ENCODE measurements at regions not wholly inside any gene's neighbourhood (a gene's known extent, or its start where the extent isn't known, plus 50 kb on each side); places are given as distances from the start of the nearest gene placed in this dataset.

DNA sequence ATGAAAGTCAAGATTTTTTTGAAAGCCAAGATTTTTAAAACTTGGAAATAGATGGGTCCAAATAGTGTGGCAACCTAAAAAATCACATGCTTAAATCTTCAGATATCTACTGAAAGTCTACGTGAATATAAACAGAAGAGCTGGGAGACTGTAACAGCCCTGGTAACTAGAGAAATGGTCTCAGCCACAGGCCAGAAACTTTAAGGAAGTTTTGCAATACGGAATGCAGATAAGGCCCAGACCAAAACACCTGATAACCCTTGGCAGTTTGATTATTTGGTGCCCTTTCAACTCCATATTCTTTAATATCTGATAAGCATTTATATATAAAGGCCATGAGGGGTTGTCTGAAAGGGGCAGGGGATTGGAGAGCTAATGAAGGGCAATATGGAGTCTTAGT lies 537.3 kb upstream of the TGFBR2 start:
- no peak for DNase-seq (ENCODE audit: low read depth)

DNA sequence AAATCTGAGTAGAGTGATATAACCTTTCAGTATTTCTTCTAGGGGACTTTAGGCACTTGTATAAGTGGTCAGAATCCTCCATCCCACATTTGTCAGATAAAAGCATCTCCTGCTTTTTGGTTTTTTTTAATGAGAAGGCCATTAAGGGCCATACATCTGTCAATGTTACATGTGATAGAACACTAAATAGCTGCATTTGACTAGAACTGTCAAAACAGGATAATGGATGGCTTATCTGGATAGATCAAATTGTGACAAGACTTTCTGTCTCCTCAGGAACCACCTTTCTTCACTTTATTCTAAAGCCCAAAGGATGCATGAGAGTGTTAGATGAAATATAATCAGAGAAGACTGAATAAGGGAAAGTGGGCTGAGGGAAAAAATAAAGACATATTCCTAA lies 533.4 kb upstream of the TGFBR2 start:
- no peak for DNase-seq (ENCODE audit: low read depth)

- DNase-seq (ENCODE audit: low read depth), result peak; percentile 18
These were observed 532.8 kb upstream of the TGFBR2 start for GRCh38 chr3:30073622-30074021.

- DNase-seq (ENCODE audit: low read depth), result no peak
These were observed 530.9 kb upstream of the TGFBR2 start for GRCh38 chr3:30075514-30075913.

DNA sequence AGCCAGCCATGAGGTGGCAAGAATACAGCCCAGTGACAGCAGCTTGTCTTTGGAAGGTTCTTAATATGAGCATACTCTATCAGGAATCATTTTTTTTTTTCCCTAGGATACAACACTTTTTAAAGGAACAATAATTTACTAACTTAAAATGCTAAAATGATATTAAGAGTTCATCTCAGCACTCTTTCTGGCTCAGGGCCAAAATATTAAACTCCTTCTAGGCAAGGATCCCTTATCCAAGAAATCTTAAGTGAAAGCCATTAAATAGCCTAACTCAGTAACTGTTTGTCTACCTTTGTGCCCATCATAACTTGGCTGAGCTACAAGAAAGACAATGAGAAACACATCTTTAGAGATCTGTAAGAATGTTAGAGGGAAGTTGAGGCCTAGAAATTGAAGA lies 529.5 kb upstream of the TGFBR2 start:
- DNase-seq (ENCODE audit: low read depth), result no peak

DNA sequence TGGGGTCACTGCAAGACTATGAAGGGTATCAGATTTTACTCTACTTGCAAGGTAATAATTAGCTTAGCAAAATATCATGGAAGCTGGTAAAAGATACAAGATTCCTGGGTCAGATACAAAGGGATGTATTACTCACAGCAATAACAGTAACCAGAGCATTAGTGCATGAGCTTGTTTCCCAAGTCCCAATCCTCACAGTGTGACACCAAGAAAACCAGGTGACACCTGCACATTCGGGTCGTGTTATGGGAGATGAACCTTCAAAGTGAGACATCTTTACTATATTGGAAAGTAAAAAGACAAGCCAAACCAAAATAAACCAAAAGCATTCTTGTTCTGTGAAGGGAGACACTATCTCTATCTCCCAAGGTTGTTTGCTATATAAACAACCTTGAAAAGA lies 528.7 kb upstream of the TGFBR2 start:
- no peak for DNase-seq (ENCODE audit: low read depth)

DNA sequence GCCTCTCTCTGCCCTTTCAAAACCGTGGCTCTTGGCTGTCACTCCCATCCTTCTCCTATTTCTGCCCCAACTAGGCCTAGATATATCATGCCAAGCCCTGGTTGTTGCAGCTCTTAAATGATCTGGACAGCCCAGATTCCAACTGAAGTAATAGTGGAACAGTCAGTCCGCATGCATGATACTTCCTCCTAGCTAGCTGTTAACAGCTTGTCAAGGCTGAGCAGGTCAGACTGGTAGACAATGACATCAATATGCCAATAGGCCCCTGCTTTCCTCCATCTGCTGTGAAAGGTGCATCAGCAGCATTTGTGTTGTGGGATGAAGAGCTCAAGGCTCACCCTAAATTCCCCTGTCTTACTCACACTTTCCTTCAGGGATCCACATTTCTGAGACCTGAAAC lies 527.7 kb upstream of the TGFBR2 start:
- no peak for DNase-seq (ENCODE audit: low read depth)

DNA sequence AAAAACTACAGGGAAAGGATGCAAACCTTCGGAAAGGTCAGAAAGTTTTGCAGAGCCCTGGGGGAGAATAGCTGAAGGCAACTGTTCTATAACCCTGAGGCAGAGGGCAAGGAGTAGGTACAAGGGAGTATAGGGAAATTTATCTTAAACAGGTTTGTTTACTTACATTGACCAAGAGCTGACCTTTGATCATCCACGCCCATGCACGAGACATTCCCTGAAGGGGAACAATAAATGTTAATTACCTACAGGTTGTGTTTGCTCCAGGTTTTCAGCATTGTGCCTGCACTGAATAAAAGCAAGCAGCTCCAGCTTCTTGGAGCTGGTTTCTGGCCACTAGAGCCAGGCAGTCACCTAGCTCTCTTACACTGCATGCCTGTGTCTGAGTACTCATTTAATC lies 524.5 kb upstream of the TGFBR2 start:
- DNase-seq (ENCODE audit: low read depth), result no peak

DNA sequence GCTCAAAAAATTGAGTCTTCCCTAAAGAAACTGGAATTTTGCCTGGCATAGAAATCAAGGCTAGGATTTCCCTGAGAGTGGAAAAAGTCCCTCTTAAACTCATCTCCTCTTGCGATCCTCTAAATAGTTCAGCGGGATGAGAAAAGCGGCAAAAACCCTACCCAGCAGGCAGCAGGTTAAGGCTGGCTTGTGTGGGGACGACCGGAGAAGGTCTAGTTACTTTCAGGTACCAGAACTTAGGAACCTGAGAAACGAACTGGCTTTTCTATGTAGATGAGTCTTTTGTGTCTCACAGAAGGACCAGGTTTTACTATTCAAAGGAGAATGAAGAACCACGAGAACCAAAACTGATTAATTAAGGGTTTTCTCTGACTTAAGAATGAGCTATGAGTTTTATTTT lies 523.7 kb upstream of the TGFBR2 start:
- no peak for DNase-seq (ENCODE audit: low read depth)

DNA sequence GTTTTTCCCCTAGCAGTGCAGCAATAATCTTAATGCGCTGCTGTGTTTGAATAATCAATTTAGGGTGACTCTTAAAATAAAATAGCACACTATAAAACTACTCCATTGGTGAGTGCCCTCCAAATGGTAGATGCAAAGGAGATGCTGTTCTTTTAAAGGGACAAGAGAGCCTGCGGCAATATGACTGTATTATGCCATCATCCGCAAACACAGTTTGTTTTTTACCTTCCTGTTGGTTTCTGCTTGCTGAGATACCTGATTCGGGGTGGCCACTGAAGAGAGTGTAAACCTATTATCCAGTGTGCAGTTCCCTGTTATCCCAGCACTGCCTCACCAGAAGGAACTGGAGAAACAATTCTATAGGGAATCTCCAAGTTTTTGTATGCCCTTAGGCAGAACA lies 523.1 kb upstream of the TGFBR2 start:
- DNase-seq (ENCODE audit: low read depth), result no peak

DNA sequence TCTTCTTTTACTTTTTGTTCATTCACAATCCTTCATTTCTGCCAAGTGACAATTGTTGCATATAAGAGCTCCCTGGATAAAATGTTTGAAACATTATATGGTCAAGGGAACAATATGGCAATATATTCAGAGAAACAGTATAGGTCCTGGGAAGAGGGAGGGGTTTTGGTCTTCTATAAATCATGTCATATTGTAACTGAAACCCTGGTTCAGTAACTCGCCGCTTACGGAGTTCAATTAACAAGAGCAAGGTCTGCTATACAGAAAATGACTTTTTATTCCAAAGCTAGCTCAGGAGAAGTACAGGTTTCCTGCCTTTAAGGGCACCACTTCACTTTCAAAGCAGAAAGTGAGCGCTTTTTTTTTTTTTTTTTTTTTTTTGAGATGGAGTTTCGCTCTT lies 522.1 kb upstream of the TGFBR2 start:
- DNase-seq (ENCODE audit: low read depth), result no peak

- DNase-seq (ENCODE audit: low read depth), result no peak
These were observed 521.4 kb upstream of the TGFBR2 start for GRCh38 chr3:30084971-30085403.

- DNase-seq (ENCODE audit: low read depth), result no peak
These were observed 520.9 kb upstream of the TGFBR2 start for GRCh38 chr3:30085486-30085885.

GRCh38 chr3:30091686-30092085 lies 514.7 kb upstream of the TGFBR2 start:
- DNase-seq (ENCODE audit: low read depth), result no peak

DNA sequence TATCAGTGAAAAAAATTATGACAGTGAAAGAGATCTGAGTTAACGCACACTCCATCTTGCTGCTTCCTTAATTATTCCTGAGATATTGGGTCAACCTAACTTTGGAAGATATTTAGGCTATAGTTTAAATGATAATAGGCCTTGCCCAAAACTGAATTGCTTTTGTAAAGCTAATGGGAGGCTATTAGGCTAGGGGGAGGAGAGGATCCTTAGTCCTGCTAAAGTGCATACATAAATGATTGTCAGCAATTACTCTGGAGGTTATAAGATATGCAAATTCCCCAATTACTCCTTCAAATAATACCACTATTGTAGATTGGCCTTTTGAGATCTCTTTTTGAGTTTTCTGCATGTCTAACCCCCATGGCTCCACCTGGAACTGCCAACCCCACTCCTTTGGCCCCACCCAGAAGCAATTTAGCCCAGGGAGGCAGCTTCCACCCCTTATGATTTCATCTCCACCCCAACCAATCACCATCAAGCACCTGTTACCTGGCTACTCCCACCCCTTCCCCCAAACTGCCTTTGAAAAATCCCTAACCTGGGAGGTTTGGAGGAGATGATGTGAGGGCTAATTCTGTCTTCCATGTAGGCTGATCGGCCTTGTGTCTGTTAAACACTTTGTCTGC lies 509.3 kb upstream of the TGFBR2 start:
- DNase-seq (ENCODE audit: low read depth), result no peak

DNA sequence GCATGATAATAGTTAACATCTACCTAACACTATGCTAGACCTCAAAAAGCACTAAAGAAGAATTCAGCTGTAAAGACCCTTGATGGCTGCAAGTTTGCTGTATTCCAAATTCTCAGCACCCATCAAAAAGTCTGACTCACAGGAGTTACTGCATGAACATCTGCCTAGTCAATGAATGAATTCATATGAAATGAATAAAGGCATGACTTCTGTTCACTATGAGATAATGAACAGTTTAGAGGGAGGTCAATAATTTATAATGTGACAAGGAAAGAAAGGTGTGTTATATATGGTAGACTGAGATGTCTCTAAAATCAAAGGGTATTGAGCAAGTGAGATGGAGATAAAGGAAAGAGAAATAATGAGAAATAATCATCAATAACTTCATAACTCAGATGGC lies 508.2 kb upstream of the TGFBR2 start:
- no peak for DNase-seq (ENCODE audit: low read depth)

DNA sequence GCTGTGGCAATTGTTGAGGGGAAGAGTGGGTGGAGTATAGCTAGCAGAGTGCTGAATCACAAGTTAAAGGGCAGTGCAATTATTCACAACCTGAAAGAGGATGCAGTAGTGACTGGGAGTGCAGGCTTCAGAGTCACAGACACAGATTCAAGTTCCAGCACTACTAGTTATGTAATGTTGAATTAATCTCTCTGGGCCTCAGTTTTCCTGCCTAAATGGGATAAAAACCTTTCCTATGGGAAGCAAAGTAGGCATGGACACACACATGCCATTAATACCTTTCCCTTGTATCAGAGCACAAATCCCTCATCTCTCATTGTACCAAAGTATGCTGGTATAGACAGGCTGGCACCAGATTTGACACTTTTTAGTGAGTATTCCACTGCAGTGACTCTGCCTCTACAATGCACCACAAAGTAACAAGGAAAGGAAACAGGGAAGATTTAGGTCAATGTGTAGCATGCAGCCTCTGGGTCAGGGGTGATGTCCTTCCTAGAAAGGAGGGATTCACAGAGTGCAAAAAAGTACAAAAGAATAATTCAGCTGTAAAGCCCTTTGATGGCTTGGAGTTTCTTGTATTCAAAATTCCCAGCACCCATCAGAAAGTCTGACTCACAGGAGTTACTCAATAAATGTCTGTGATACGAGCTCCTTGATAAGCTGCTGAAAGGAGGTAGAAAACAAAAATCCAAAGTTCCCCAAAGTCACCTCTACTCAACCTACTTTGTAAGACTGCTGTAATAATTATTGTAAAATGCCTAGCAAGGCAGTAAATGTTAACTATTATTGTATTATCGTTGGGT lies 507.5 kb upstream of the TGFBR2 start:
- DNase-seq (ENCODE audit: low read depth), result peak; percentile 31

DNA sequence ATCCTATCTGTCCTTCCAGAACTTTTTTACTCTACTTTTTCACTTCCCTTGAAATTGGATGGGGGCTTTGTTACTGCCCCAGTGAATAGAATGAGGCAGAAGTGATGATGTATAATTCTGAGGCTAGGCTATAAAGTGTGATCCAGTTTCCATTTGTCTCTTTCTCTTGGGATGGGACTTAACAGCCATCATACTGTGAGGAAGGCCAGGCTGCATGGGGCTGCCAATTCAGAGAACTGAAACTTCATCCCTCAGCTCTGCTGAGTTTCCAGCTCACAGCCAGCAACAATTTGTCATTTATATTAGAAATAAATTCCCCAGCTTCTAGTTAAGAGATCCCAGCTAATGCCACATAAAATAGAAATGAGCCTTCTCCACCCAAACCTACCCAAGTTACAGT lies 504.0 kb upstream of the TGFBR2 start:
- DNase-seq (ENCODE audit: low read depth), result no peak

GRCh38 chr3:30103186-30103585 lies 503.2 kb upstream of the TGFBR2 start:
- DNase-seq (ENCODE audit: low read depth), result no peak

GRCh38 chr3:30107531-30107930 lies 498.9 kb upstream of the TGFBR2 start:
- no peak for DNase-seq (ENCODE audit: low read depth)

GRCh38 chr3:30112411-30112810 lies 494.0 kb upstream of the TGFBR2 start:
- DNase-seq (ENCODE audit: low read depth), result no peak

DNA sequence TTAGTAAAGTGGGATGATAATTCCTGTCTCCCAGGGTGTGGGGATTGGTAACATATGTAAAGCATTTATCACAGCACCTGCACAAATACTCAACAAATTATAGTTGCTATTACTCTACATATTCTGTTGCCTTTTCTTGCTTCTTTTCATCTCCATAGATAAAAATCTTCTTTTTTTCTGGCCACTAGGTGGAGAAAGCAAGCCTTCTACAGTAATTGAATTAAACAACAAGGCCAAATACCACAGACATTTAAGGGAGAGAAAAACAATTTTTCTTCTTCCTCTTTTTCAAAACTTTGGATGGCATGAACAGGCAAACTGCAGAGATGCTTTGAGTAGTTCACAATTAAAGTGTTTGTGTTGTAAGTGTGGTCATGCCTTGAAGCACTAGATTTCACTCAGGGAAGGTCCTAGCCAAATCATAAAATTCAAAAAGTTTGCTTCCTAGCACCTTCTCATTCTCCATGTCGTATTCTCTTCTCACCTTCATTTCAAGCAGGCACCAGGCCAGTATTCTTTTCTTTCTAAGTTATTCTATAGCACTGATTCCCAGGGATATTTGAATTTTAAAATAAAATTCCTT lies 493.4 kb upstream of the TGFBR2 start:
- DNase-seq (ENCODE audit: low read depth), result peak; percentile 4

DNA sequence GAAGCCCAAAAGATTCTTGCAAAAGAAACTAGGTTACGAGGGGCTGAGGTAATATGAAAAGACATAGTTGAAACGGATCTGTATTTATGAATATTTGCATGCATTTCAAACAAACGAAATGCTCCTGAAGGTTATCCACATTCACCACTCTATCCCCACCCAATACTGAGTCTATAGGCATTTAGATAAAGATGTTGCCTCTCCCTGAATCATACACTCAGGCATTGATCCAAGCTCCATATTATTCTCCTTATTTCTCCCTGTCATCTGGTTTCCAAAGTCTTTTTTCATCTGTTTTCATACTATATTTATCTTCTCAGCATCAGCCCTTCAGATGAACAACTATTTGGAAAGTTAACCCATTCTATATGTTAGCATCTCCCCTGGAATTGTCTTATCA lies 492.5 kb upstream of the TGFBR2 start:
- no peak for DNase-seq (ENCODE audit: low read depth)

All from Daoy (cell line).